ENCODE measurements at regions not wholly inside any gene's neighbourhood (a gene's known extent, or its start where the extent isn't known, plus 50 kb on each side); places are given as distances from the start of the nearest gene placed in this dataset.

DNA sequence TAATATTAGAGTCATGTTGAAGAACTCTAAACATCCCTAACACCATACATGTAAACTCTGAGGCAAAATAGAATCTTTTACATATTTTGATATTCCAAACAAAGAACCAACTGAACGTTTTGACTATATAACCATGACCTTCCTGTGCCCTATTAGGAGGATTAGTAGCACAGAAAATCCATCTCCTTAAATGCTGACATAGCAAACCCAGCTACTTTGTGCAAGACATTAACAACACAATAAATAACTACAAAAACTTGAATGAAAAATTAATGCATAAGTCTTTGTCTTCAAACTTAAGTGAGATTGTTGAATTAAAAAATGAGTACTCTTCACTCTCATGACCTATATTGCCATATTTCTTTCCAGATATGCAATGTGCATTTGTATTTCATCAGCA lies 450.0 kb upstream of the PDZRN3 start:
- intact Hi-C loops (cut with micrococcal nuclease; ENCODE audit: unreplicated experiment): no loop called here
- H3K4me3 ChIP-seq: no peak overlapping the region
- H3K36me3 ChIP-seq (ENCODE audit: low read depth): no peaks in the 10 kb centered on the region
- H3K4me2 ChIP-seq: no peak overlapping the region
- H2AFZ ChIP-seq: no peak overlapping the region
- H3K27ac ChIP-seq: no peak overlapping the region
- CTCF ChIA-PET: no interaction called here
- no peak for DNase-seq
- H3K4me1 ChIP-seq (replicated peaks; ENCODE audit: insufficient read depth): no peaks in the 10 kb centered on the region
- TF ChIP-seq EZH2 (IDR thresholded peaks at IDR 0.05; ENCODE audit: low read depth): no peak
- H3K9me3 ChIP-seq (ENCODE audit: insufficient read depth, low read depth): no peaks in the 10 kb centered on the region; the same call in 1 of the 2 replicates
- H3K79me2 ChIP-seq (ENCODE audit: low read depth): no peaks in the 10 kb centered on the region
- H4K20me1 ChIP-seq (ENCODE audit: insufficient read depth): no peaks in the 10 kb centered on the region
- POLR2A ChIA-PET (ENCODE audit: unreplicated experiment): no interaction called here
- no TSS peak for BruUV-seq (replicated peaks)
- no peaks in the 10 kb centered on the region for H3K27me3 ChIP-seq (ENCODE audit: insufficient read depth, low read depth)
- no peaks in the 10 kb centered on the region for H3K9me2 ChIP-seq (ENCODE audit: insufficient read depth)
- H3F3A ChIP-seq (ENCODE audit: insufficient read depth, low read depth): no peaks in the 10 kb centered on the region

GRCh38 chr3:74067296-74067695 lies 442.6 kb upstream of the PDZRN3 start:
- POLR2A ChIA-PET (ENCODE audit: unreplicated experiment): no interaction called here
- no peaks in the 10 kb centered on the region for H3F3A ChIP-seq (ENCODE audit: insufficient read depth, low read depth)
- TF ChIP-seq, protein P1, sequence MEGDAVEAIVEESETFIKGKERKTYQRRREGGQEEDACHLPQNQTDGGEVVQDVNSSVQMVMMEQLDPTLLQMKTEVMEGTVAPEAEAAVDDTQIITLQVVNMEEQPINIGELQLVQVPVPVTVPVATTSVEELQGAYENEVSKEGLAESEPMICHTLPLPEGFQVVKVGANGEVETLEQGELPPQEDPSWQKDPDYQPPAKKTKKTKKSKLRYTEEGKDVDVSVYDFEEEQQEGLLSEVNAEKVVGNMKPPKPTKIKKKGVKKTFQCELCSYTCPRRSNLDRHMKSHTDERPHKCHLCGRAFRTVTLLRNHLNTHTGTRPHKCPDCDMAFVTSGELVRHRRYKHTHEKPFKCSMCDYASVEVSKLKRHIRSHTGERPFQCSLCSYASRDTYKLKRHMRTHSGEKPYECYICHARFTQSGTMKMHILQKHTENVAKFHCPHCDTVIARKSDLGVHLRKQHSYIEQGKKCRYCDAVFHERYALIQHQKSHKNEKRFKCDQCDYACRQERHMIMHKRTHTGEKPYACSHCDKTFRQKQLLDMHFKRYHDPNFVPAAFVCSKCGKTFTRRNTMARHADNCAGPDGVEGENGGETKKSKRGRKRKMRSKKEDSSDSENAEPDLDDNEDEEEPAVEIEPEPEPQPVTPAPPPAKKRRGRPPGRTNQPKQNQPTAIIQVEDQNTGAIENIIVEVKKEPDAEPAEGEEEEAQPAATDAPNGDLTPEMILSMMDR (conservative IDR thresholded peaks at IDR 0.05): no peak
- TF ChIP-seq EZH2 (IDR thresholded peaks at IDR 0.05; ENCODE audit: low read depth): no peak
- no peak overlapping the region for H2AFZ ChIP-seq
- no peaks in the 10 kb centered on the region for H3K27me3 ChIP-seq (ENCODE audit: insufficient read depth, low read depth)
- H4K20me1 ChIP-seq (ENCODE audit: insufficient read depth): no peaks in the 10 kb centered on the region
- H3K4me2 ChIP-seq: no peak overlapping the region
- H3K4me1 ChIP-seq (replicated peaks; ENCODE audit: insufficient read depth): no peaks in the 10 kb centered on the region
- no peak for DNase-seq
- H3K4me3 ChIP-seq: no peak overlapping the region
- H3K9me2 ChIP-seq (ENCODE audit: insufficient read depth): no peaks in the 10 kb centered on the region
- no peak overlapping the region for H3K27ac ChIP-seq
- BruUV-seq (replicated peaks): no TSS peak
- H3K9me3 ChIP-seq (ENCODE audit: insufficient read depth, low read depth): no peaks in the 10 kb centered on the region
- intact Hi-C loops (cut with micrococcal nuclease; ENCODE audit: unreplicated experiment): no loop called here
- no peaks in the 10 kb centered on the region for H3K36me3 ChIP-seq (ENCODE audit: low read depth)
- CTCF ChIA-PET: no interaction called here
- H3K79me2 ChIP-seq (ENCODE audit: low read depth): no peaks in the 10 kb centered on the region

- Histone ChIP-seq H3K79me2 (ENCODE audit: low read depth) (no peaks in the 10 kb centered on the region), H3F3A (ENCODE audit: insufficient read depth, low read depth) (no peaks in the 10 kb centered on the region), H3K4me2 (no peak overlapping the region), H3K9me2 (ENCODE audit: insufficient read depth) (no peaks in the 10 kb centered on the region), H2AFZ (no peak overlapping the region), H4K20me1 (ENCODE audit: insufficient read depth) (no peaks in the 10 kb centered on the region), H3K27ac (no peak overlapping the region), H3K36me3 (ENCODE audit: low read depth) (no peaks in the 10 kb centered on the region), H3K9me3 (ENCODE audit: insufficient read depth, low read depth) (no peaks in the 10 kb centered on the region), H3K4me3 (no peak overlapping the region), H3K4me1 (replicated peaks; ENCODE audit: insufficient read depth) (no peaks in the 10 kb centered on the region), H3K27me3 (ENCODE audit: insufficient read depth, low read depth) (no peaks in the 10 kb centered on the region)
- ChIA-PET CTCF (no interaction called here), POLR2A (ENCODE audit: unreplicated experiment) (no interaction called here)
- intact Hi-C loops (cut with micrococcal nuclease; ENCODE audit: unreplicated experiment): no loop called here
- DNase-seq: no peak
- no TSS peak for BruUV-seq (replicated peaks)
- no peak for TF ChIP-seq EZH2 (IDR thresholded peaks at IDR 0.05; ENCODE audit: low read depth)
- TF ChIP-seq, protein P1 (conservative IDR thresholded peaks at IDR 0.05): no peak
Observed at GRCh38 chr3:74066456-74066855, 441.7 kb upstream of the PDZRN3 start.

- no peaks in the 10 kb centered on the region for H3K9me2 ChIP-seq (ENCODE audit: insufficient read depth)
- POLR2A ChIA-PET (ENCODE audit: unreplicated experiment): no interaction called here
- H3K27me3 ChIP-seq (ENCODE audit: insufficient read depth, low read depth): no peaks in the 10 kb centered on the region
- H3F3A ChIP-seq (ENCODE audit: insufficient read depth, low read depth): no peaks in the 10 kb centered on the region
- H3K79me2 ChIP-seq (ENCODE audit: low read depth): no peaks in the 10 kb centered on the region
- H3K27ac ChIP-seq: no peak overlapping the region
- no TSS peak for BruUV-seq (replicated peaks)
- CTCF ChIA-PET: no interaction called here
- intact Hi-C loops (cut with micrococcal nuclease; ENCODE audit: unreplicated experiment): no loop called here
- TF ChIP-seq, protein P1 (conservative IDR thresholded peaks at IDR 0.05): no peak
- no peak for TF ChIP-seq EZH2 (IDR thresholded peaks at IDR 0.05; ENCODE audit: low read depth)
- no peak overlapping the region for H2AFZ ChIP-seq
- no peaks in the 10 kb centered on the region for H3K9me3 ChIP-seq (ENCODE audit: insufficient read depth, low read depth)
- H4K20me1 ChIP-seq (ENCODE audit: insufficient read depth): no peaks in the 10 kb centered on the region
- H3K4me3 ChIP-seq: no peak overlapping the region
- H3K4me1 ChIP-seq (replicated peaks; ENCODE audit: insufficient read depth): no peaks in the 10 kb centered on the region
- no peaks in the 10 kb centered on the region for H3K36me3 ChIP-seq (ENCODE audit: low read depth)
- no peak for DNase-seq
- no peak overlapping the region for H3K4me2 ChIP-seq
Observed at GRCh38 chr3:74059923-74060600, 435.3 kb upstream of the PDZRN3 start.

All from PC-9 (cell line).